Forelimb muscle (tissue), 1 donor: ENCODE measurements at regions not wholly inside any gene's neighbourhood (a gene's known extent, or its start where the extent isn't known, plus 50 kb on each side); places are given as distances from the start of the nearest gene placed in this dataset.
"Not testable (repeated sequence)": the region's sequence is repeated elsewhere in the genome, so short reads cannot be mapped to it uniquely, and the experiment has no call there.

Experiments used
- DNase-seq: peaks from one replicate; pipeline ENCODE4 v3.0.0-alpha.2; 2013; ENCODE audit warnings: low read depth

- no peak for DNase-seq
Observed at GRCh38 chr1:29782846-29783507, 546.7 kb downstream of the PTPRU start.

- DNase-seq = no peak
Observed at GRCh38 chr1:29779146-29779545, 542.8 kb downstream of the PTPRU start.

- no peak for DNase-seq
Observed at GRCh38 chr1:29777522-29777921, 541.2 kb downstream of the PTPRU start.

- no peak for DNase-seq
Observed at GRCh38 chr1:29774355-29774754, 538.0 kb downstream of the PTPRU start.

- no peak for DNase-seq
Observed at GRCh38 chr1:29772584-29773100, 536.3 kb downstream of the PTPRU start.

DNA sequence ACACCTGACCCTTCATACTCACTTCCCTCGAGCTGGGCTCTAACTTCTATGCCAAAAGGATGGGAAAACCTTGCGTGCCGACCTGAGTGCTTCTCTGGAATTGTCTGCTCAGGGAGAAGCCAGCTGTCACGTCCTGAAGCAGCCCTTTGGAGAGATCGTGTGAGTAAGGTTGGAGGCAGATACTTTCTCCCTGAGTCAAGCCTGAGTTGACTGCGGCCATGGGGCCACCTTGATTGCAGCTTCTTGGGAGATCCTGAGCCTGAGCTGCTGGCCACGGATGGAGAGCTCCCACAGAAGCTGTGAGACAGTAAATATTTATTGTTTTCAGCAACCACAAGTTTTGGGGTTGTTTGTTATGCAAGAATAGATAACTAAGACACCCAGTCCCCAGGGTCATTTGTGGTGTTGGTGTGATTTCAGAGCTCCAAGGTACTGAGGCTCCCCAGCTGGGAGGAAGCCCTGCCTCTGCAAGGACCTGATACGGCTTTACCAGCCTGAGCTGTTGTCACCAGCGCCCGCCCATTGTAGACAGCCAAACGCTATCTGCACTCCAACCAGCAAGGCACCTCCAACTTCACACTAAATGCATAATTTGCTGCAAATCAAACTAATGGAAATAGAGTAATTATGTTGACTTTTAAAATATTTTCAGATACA lies 531.6 kb downstream of the PTPRU start:
- DNase-seq = no peak

GRCh38 chr1:29767088-29767685 lies 530.9 kb downstream of the PTPRU start:
- no peak for DNase-seq

GRCh38 chr1:29762635-29763034 lies 526.3 kb downstream of the PTPRU start:
- DNase-seq = no peak

DNA sequence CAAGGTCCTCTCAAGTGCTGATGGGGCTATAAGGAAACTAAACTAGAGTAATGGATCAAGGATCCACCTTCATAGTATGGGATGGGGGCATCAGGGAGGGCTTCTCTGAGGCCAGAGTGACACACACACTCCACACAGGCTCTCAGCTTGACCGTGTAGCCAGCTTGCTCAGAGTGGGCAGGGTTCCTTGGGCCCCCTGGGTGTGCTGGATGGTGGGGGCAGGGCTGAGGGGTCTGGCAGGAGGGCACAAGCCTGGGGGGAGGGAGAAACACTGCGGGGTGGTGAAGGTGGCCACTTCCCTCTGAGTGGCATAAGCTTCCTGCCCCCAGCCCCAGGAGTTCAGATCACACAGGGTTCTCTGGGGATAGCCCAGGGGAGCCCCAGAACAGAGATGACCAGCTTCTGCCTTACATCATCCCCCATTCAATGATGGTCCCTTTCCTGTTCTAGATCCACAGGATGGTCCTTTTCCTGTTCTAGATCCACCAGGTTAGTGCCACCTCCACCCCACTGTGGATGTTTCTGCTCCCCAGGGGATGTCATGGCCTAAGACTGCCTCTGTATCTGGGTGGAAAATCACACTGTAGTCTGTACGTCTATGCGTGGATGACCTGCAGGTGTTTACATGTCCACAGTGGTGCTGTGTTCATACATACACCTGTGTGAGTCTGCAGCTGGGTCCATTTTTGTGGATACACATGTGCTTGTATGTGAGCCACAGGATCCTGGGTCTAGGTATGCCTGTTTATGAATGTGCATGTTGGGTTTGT lies 525.0 kb downstream of the PTPRU start:
- no peak for DNase-seq

- DNase-seq = no peak
Observed at GRCh38 chr1:29760067-29760564, 523.8 kb downstream of the PTPRU start.

DNA sequence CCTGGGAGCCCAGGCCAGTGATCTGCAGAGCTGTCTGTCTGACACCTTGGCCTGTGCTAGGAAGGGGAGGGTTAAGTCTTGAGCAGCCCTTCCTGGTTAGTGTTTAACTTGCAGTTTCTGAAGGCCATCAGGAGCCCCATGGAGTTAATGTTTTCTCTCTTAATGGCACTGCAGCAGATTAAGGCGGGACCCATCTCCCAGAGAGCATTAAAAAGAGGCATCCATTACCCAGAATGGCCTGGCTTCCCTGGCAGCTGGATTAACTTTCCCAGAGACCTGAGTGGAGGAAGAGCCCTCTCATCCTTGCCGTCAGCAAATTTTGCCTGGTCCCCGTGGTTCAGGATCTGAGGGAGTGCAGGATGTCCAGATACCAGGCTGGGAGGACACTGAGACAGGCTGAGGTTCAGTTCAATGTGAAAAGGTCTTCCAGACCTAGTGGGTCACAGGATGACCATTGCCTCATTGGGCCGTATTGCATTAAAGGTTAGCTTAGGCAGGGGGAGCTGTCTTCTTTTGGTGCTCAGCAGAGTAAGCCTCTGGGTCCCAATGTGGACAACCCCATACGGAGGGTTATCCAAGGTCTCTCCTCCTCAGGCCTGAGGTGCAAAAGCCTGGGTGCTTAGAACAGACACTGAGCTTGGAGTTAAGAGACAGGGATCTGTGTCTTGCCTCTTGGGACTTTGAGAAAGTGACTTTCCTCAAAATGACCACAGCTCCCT lies 522.6 kb downstream of the PTPRU start:
- no peak for DNase-seq

DNA sequence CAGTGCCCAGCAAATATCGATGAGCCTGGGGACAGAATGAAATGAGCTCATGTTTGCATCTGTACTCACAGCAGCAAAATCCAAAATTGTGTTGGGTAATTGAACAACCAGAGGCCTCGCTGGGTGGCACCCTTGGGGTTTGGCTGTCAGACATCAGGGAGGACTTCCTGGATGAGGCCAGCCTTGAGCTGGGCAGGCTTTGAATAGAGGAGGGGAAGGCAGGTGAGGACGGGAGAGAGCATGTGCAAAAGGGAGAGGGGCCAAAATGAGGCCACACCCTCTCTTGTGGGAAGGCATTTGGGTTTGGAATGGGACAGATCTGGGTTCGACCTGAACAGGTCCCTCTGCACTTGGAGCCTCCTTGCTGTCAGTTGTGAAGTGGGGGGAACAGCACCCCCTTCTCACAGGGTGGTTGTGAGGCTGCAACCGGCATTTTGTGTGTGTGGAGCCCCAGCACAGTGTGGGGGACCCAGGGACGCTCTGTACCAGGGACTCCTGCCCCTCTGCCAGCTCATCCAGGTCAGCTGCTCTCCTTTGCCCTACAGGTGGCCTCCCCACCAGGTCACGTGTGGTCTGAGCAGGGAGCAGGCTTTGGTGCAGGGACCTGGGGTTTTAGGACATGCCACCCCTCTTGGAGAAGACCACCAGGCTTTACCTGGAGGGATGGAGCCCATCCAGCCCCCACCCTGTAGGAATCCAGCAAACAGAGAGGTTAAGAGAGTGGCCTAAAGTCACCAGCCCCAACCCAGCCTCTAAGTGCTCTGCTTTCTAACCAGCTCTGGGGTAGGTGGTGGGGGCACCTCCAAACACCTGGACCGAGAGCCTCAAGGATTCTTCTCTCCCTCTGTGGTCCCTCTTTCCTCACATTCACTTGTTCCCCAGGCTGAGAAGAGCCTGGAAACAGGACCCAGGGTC lies 521.8 kb downstream of the PTPRU start:
- no peak for DNase-seq

DNA sequence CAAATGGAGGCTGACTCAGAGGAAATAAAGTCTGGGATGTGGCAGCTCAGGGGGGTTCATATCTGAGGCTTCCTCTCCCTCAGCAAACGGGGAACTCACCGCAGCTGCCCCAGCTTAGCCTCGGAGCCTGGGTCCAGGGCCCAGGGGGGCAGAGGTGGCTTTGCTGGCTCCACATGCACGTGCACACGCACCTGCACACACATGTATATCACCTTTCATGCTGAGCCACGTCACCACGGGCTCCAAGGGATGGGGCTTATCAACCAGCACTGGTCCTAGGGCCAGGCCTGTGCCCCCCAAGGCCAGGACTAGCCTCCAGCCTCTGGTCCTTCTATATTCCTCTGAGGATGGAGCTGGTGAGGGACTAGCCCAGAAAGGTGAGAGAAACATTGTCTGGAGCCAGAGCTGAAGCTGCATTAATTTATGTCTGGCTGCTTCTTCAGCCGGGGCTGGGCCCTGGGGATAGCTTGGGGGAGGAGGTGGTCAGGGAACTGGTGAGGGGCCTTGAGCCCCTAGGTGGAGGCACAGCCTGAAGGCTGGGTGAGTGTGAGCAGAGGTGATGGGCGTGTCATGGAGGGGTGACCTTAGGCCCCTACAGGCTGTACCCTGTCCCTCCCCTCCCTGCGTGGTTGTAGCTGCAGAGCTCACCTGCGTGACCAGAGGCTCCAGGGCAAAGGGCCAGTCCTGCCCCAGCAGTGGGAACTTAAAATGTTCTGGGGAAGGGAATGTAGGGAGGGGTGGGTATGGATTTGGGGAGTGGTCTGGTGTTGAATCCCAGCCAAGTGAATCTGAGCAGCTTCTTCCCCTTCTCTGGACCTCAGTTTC lies 520.8 kb downstream of the PTPRU start:
- no peak for DNase-seq

DNA sequence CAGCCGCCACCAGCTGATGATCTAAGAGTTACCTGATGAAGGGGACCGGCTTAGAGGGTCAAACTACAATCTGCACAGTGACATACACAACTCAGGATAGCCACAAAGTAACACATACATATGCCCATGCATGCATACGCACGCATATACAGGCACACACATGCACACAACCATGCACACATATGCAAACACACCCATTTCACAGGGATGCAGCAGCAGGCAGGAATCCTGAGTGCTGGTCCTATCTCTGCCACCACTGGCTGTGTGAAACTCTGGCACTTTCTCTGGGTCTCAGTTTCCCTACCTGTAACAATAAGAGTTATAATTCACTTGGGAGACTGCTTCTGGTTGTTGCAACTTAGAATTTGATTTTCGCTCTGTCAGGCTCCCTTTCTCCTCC lies 520.2 kb downstream of the PTPRU start:
- no peak for DNase-seq

DNA sequence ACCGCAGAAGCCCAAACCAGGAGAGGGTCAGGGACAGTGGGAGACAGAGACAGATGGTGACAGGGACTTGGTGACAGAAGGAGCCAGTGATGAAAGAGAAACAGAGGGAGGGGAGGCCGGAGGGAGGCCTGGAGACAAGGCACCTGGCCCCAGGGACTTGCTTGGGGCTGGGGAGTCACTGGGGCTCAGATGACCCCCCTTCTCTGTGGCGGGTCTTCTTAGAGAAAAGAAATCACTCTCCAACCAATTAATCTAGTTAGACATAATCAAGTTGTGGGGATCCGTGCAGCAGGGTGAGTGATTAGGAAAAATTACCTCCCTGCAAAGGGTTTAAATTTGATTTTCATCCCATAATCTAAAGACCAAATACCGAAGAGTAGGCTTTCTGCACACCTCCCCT lies 519.8 kb downstream of the PTPRU start:
- no peak for DNase-seq

DNA sequence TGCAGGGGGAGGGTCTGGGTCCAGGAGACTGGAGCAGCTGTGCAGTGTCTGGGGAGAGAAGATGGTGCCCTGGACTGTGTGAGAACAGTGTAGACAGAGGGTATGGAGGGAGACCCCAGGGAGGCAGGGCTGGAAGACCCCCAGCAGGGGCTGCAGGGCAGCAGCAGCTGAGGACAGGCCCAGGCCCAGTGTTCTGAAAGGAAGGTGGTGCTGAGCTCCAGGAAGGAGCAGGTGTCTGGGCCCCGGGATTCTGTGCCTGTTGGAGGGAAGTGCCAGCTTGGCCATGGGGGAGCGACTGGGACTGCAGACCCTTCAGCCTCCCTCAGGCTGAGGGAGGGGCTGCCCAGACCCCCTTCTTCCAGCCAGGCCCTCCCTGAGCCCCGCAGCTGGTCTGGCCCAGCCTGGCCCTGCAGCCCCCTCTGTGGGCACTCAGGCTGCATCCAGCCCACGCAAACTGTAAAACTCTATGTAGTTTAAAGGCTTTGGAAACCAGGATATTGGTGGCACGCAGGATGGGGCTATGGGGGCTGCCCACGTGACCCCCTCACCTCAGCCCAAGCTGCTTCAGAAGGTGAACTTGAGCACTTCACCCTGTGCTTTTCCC lies 519.2 kb downstream of the PTPRU start:
- not testable (repeated sequence) for DNase-seq

DNA sequence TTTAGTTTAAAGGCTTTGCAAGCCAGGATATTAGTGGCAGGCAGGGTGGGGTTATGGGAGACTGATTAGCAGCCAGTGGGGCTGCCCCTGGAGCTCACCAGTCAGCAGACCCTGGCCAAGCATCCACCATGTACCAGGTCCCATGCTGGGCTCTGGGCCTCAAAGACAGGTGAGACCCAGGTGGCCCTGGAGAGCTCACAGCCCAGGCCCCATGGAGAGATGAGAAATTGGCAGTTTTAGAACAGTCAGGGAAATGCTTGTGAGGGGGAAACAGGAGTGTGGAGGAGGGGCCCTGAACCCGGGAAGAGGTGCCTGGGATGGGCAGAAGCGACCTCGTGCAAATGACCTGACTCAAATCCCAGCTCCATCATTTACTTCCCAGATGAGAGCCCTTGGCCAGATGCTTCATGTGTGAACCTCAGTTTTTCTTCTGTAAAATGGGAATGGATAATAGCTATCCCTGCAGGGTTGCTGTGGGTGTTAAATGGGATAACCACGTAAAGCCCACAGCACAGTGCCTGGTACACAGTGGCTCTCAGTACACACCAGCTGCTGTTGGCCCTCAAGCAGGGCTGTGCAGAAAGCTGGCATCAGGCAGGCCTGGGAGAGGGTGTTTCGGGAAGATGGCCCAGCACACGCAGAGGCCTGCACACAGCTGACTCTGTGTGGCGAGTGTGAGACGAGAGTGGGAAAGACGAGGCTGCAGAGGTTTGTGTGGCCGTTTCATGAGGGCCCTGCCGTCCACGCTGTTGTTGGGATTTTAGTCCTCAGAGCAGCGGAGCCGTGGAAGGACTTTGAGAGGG lies 518.5 kb downstream of the PTPRU start:
- no peak for DNase-seq
